BJ (cell line): ENCODE measurements at regions not wholly inside any gene's neighbourhood (a gene's known extent, or its start where the extent isn't known, plus 50 kb on each side); places are given as distances from the start of the nearest gene placed in this dataset.
"Not testable (repeated sequence)": the region's sequence is repeated elsewhere in the genome, so short reads cannot be mapped to it uniquely, and the experiment has no call there.

ENCODE experiments used
- CTCF ChIA-PET: fragments of 350-600 bp; formaldehyde crosslinking; extraction: SDS; loops from one replicate; lab custom pipeline; 2021; ENCODE audit warnings: antibody characterized with exemption, inconsistent platforms; lab: Yijun Ruan, JAX
- POLR2A ChIA-PET: fragments of 300-600 bp; sonication (Branson Sonifier 250); formaldehyde crosslinking; extraction: SDS; loops from one replicate; lab custom pipeline; 2021; ENCODE audit warnings: antibody characterized with exemption; lab: Charles Lee
- DNase-seq: peaks from one replicate; pipeline ENCODE4 v3.0.0-alpha.2; 2011; ENCODE audit warnings: low read depth
- H3K27me3 ChIP-seq: 2 replicates; pipeline ENCODE4 v1.6.0; 2011; ENCODE audit warnings: low read length; ENCODE audit not compliant: control insufficient read depth, insufficient read depth
- H3K36me3 ChIP-seq: 2 replicates; pipeline ENCODE4 v1.5.1; 2011; ENCODE audit warnings: low read length; ENCODE audit not compliant: control insufficient read depth, insufficient read depth
- H3K4me3 ChIP-seq: 2 replicates; pipeline ENCODE4 v1.5.1; 2011; ENCODE audit warnings: low read depth, mild to moderate bottlenecking, control low read depth, low read length
- CTCF ChIP-seq: IDR thresholded peaks from 2 replicates; pipeline ENCODE4 v1.5.1; 2011; ENCODE audit warnings: low read depth, mild to moderate bottlenecking, control low read depth, inconsistent platforms, low read length, moderate library complexity; ENCODE audit not compliant: insufficient read depth

DNA sequence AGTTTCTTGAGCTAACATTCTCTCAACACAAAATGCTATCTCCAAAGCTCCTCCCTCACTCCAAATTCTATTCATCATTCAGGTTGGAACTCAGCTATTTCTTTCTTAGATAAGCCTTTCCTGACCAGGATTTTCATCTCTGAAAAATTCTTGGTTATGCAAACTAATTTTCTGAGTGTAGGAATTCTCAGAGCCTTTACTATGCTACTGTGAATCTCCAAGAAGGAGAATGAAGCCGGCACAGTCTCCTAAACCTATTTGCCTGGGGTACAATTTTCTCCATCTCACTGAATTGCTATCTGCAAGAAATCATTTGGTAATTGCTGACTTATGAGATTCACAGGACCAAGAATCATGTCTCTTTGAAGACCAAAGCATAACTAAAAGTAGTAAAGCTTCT is 325.9 kb upstream of the ESRRG start:
- ChIA-PET CTCF (no interaction called here), POLR2A (no interaction called here)
- TF ChIP-seq CTCF, result no peak
- no peak for DNase-seq
- Histone ChIP-seq H3K27me3 (no peaks in the 10 kb centered on the region), H3K4me3 (no peak overlapping the region), H3K36me3 (no peaks in the 10 kb centered on the region)

GRCh38 chr1:217048104-217048707 is 325.0 kb upstream of the ESRRG start:
- Histone ChIP-seq H3K4me3 (no peak overlapping the region), H3K27me3 (no peaks in the 10 kb centered on the region), H3K36me3 (no peaks in the 10 kb centered on the region)
- POLR2A ChIA-PET, result no interaction called here
- CTCF ChIA-PET, result no interaction called here
- TF ChIP-seq CTCF, result 0 out of 2 replicates have a peak, but pooled peaks have one; percentile 6
- no peak for DNase-seq

GRCh38 chr1:217040711-217041455 is 317.7 kb upstream of the ESRRG start:
- no peak overlapping the region for H3K4me3 ChIP-seq
- ChIA-PET CTCF (no interaction called here), POLR2A (no interaction called here)
- no peak for DNase-seq
- no peaks in the 10 kb centered on the region for H3K27me3 ChIP-seq
- no peak for TF ChIP-seq CTCF
- no peaks in the 10 kb centered on the region for H3K36me3 ChIP-seq

DNA sequence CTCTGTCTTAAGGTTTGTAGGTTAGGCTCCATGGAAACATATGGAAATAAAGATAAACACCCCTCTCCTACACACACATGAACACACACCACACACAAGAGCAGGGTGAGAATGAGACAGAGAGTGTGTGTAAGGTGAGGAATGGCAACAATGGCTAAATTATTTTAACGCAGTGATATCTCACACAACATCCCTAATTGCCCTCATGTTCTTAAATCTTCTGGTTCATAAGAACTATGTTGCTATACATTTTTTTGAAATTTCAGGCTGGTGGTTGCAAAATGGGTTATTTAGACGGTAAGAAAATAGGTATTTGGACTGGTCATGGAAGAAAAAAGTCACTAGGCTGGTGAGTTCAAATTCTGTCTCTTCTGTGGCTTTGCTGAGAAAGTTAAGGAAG is 316.7 kb upstream of the ESRRG start:
- CTCF ChIA-PET, result no interaction called here
- TF ChIP-seq CTCF, result no peak

GRCh38 chr1:217039139-217039538 is 315.9 kb upstream of the ESRRG start:
- DNase-seq, H3K27me3 ChIP-seq, H3K36me3 ChIP-seq, H3K4me3 ChIP-seq, CTCF ChIA-PET, POLR2A ChIA-PET: not testable (repeated sequence)

More for the DNA sequence above, 316.7 kb upstream of the ESRRG start:
- Histone ChIP-seq H3K27me3 (no peaks in the 10 kb centered on the region), H3K4me3 (no peak overlapping the region), H3K36me3 (no peaks in the 10 kb centered on the region)
- POLR2A ChIA-PET, result no interaction called here
- no peak for DNase-seq
